Caco-2 (cell line): ENCODE measurements at regions not wholly inside any gene's neighbourhood (a gene's known extent, or its start where the extent isn't known, plus 50 kb on each side); places are given as distances from the start of the nearest gene placed in this dataset.

Source experiments
- BruUV-seq: library from RNA; stranded (reverse); fragments of 400-500 nt; replicated peaks from 2 replicates; lab custom pipeline; 2021; lab: Mats Ljungman, UMichigan
- CTCF ChIA-PET: fragments of 300-600 bp; sonication (Branson Sonifier 250); formaldehyde crosslinking; loops from one replicate; lab custom pipeline; 2022; ENCODE audit warnings: antibody characterized with exemption; lab: Charles Lee
- POLR2A ChIA-PET: fragments of 300-600 bp; sonication (Branson Sonifier 250); formaldehyde crosslinking; loops from one replicate; lab custom pipeline; 2022; ENCODE audit warnings: antibody characterized with exemption; lab: Charles Lee
- DNase-seq, 2 experiments: peaks; one replicate each; pipeline versions ENCODE4 v3.0.0 to v3.0.0-alpha.2; 2020 to 2022
- H3K27me3 ChIP-seq: replicated peaks from 2 replicates; pipeline ENCODE4 v1.6.0; 2011; ENCODE audit warnings: low read length; ENCODE audit not compliant: control insufficient read depth, insufficient read depth
- H3K36me3 ChIP-seq: 2 replicates; pipeline ENCODE4 v1.5.1; 2011; ENCODE audit warnings: low read length; ENCODE audit not compliant: control insufficient read depth, insufficient read depth
- H3K4me1 ChIP-seq: fragments of 250-450 bp; sonication (Bioruptor Pico); 2 replicates; pipeline ENCODE4 v1.5.1; 2020; ENCODE audit warnings: mild to moderate bottlenecking
- H3K4me3 ChIP-seq: 2 replicates; pipeline ENCODE4 v1.5.1; 2011; ENCODE audit warnings: low read depth, mild to moderate bottlenecking, control low read depth, low read length
- H3K9me3 ChIP-seq: fragments of 250-450 bp; sonication (Bioruptor Pico); 2 replicates; pipeline ENCODE4 v1.5.1; 2020; ENCODE audit warnings: mild to moderate bottlenecking, moderate library complexity
- H3K27ac Mint-ChIP-seq: one replicate; pipeline ENCODE4 v1.8.0; 2022; ENCODE audit warnings: mixed read lengths; ENCODE audit not compliant: unreplicated experiment
- H3K27me3 Mint-ChIP-seq: one replicate; pipeline ENCODE4 v1.8.0; 2022; ENCODE audit warnings: mixed read lengths; ENCODE audit not compliant: insufficient read depth, unreplicated experiment
- H3K36me3 Mint-ChIP-seq: one replicate; pipeline ENCODE4 v1.8.0; 2022; ENCODE audit warnings: mild to moderate bottlenecking, mixed read lengths; ENCODE audit not compliant: insufficient read depth, unreplicated experiment
- H3K4me1 Mint-ChIP-seq: one replicate; pipeline ENCODE4 v1.8.0; 2022; ENCODE audit warnings: low read depth, mixed read lengths; ENCODE audit not compliant: unreplicated experiment
- H3K4me3 Mint-ChIP-seq: one replicate; pipeline ENCODE4 v1.8.0; 2022; ENCODE audit warnings: mild to moderate bottlenecking, moderate library complexity, mixed read lengths; ENCODE audit not compliant: unreplicated experiment
- H3K9me3 Mint-ChIP-seq: one replicate; pipeline ENCODE4 v1.8.0; 2022; ENCODE audit warnings: mixed read lengths; ENCODE audit not compliant: unreplicated experiment
- intact Hi-C: fragments of 100-400 bp; cut with micrococcal nuclease; formaldehyde crosslinking; loops from one replicate; pipeline ENCODE4 v1.10.0; 2022; ENCODE audit not compliant: unreplicated experiment
- TF ChIP-seq, protein P1 (sequence below), 2 experiments: fragments of 200-600 bp in 1 of 2; IDR thresholded peaks; 1 replicate in 1 of 2; 2 replicates in 1 of 2; pipeline versions ENCODE4 v1.5.1 to v1.8.0; 2011 to 2022; ENCODE audit warnings: antibody characterized with exemption in 1 of 2, control low read depth in 1 of 2, inconsistent platforms in 1 of 2, low read depth in 1 of 2, low read length in 1 of 2, mild to moderate bottlenecking in 1 of 2, moderate library complexity in 1 of 2; ENCODE audit not compliant: insufficient read depth in 1 of 2, severe bottlenecking in 1 of 2, unreplicated experiment in 1 of 2

DNA sequence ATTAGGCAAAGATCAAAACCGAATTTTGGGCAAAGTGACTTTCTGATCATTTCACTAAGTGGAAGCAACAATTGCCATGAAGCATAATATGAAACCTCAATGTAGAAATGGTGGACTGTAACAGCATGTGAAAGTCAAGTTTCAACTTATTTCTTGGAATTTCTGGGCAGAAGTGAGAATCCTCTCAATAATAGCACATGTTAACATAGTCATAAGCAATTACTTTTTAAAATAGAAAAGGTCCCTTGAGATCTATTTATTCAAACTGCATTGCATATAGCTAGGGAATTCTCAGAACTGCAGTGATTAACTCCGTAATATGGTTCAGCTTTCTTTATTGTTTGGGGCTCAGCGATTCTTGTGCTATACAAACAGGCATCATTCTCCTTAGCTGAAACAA, 136.7 kb upstream of the ATP2B1 start:
- no peaks in the 10 kb centered on the region for H3K27me3 ChIP-seq
- no peak for DNase-seq
- H3K27ac Mint-ChIP-seq: no peak overlapping the region
- H3K27me3 Mint-ChIP-seq: no peaks in the 10 kb centered on the region
- H3K4me3 Mint-ChIP-seq: no peak overlapping the region
- H3K4me1 Mint-ChIP-seq: peaks cover 3% of the 10 kb centered on the region
- no peaks in the 10 kb centered on the region for H3K4me1 ChIP-seq
- ChIA-PET POLR2A (no interaction called here), CTCF (no interaction called here)
- H3K36me3 Mint-ChIP-seq: no peaks in the 10 kb centered on the region
- H3K9me3 Mint-ChIP-seq: no peaks in the 10 kb centered on the region
- no TSS peak for BruUV-seq
- no peaks in the 10 kb centered on the region for H3K36me3 ChIP-seq
- H3K4me3 ChIP-seq: no peak overlapping the region
- H3K9me3 ChIP-seq: no peaks in the 10 kb centered on the region
- intact Hi-C loops: no loop called here
- TF ChIP-seq, protein P1, sequence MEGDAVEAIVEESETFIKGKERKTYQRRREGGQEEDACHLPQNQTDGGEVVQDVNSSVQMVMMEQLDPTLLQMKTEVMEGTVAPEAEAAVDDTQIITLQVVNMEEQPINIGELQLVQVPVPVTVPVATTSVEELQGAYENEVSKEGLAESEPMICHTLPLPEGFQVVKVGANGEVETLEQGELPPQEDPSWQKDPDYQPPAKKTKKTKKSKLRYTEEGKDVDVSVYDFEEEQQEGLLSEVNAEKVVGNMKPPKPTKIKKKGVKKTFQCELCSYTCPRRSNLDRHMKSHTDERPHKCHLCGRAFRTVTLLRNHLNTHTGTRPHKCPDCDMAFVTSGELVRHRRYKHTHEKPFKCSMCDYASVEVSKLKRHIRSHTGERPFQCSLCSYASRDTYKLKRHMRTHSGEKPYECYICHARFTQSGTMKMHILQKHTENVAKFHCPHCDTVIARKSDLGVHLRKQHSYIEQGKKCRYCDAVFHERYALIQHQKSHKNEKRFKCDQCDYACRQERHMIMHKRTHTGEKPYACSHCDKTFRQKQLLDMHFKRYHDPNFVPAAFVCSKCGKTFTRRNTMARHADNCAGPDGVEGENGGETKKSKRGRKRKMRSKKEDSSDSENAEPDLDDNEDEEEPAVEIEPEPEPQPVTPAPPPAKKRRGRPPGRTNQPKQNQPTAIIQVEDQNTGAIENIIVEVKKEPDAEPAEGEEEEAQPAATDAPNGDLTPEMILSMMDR (IDR thresholded peaks at IDR 0.05; ENCODE audit: insufficient read depth in 1 of 2, low read depth in 1 of 2, low read length in 1 of 2, severe bottlenecking in 1 of 2, unreplicated experiment in 1 of 2): no peak

DNA sequence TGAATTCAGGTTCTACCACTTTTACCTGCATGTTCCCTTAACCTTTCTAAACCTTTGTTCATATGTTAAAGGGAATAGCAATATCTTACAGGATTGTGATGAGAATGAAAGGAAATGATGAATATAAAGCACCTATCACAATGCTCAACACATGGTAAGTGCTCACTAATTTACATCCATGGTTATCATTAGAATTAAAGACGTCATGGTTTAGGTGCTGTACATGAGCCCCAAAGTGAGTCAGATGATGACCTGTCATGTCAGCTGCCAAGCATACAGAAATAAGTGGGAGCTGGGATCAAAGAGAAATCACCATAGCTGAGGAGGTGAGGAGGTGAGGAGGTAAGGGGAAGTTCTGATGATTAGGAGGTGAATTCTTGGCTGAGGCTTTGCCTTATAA, 135.9 kb upstream of the ATP2B1 start:
- Histone ChIP-seq H3K9me3 (no peaks in the 10 kb centered on the region), H3K27me3 (no peaks in the 10 kb centered on the region), H3K4me3 (no peak overlapping the region), H3K4me1 (peaks cover 6% of the 10 kb centered on the region; the same call in 1 of the 2 replicates), H3K36me3 (no peaks in the 10 kb centered on the region)
- ChIA-PET POLR2A (no interaction called here), CTCF (no interaction called here)
- H3K27ac Mint-ChIP-seq: no peak overlapping the region
- TF ChIP-seq, protein P1 (IDR thresholded peaks at IDR 0.05; ENCODE audit: insufficient read depth in 1 of 2, low read depth in 1 of 2, low read length in 1 of 2, severe bottlenecking in 1 of 2, unreplicated experiment in 1 of 2): no peak
- H3K27me3 Mint-ChIP-seq: no peaks in the 10 kb centered on the region
- no peak for DNase-seq
- H3K36me3 Mint-ChIP-seq: no peaks in the 10 kb centered on the region
- H3K4me3 Mint-ChIP-seq: no peak overlapping the region
- BruUV-seq: no TSS peak
- peaks cover 7% of the 10 kb centered on the region for H3K4me1 Mint-ChIP-seq
- no peaks in the 10 kb centered on the region for H3K9me3 Mint-ChIP-seq
- intact Hi-C loops: no loop called here

GRCh38 chr12:89840162-89840922, 131.7 kb upstream of the ATP2B1 start:
- H3K36me3 ChIP-seq: no peaks in the 10 kb centered on the region
- Mint-ChIP-seq H3K4me3 (no peak overlapping the region), H3K4me1 (peaks cover 13% of the 10 kb centered on the region), H3K27ac (no peak overlapping the region), H3K36me3 (no peaks in the 10 kb centered on the region), H3K9me3 (no peaks in the 10 kb centered on the region), H3K27me3 (no peaks in the 10 kb centered on the region)
- H3K4me3 ChIP-seq: no peak overlapping the region
- BruUV-seq: no TSS peak
- TF ChIP-seq, protein P1 (IDR thresholded peaks at IDR 0.05; ENCODE audit: insufficient read depth in 1 of 2, low read depth in 1 of 2, low read length in 1 of 2, severe bottlenecking in 1 of 2, unreplicated experiment in 1 of 2): no peak
- ChIA-PET CTCF (no interaction called here), POLR2A (no interaction called here)
- H3K27me3 ChIP-seq: no peaks in the 10 kb centered on the region
- no peaks in the 10 kb centered on the region for H3K9me3 ChIP-seq
- intact Hi-C loops: no loop called here
- H3K4me1 ChIP-seq: peaks cover 11% of the 10 kb centered on the region; the same call in 1 of the 2 replicates
- no peak for DNase-seq
